GM19467 (cell line): ENCODE measurements at regions not wholly inside any gene's neighbourhood (a gene's known extent, or its start where the extent isn't known, plus 50 kb on each side); places are given as distances from the start of the nearest gene placed in this dataset.
"Not testable (repeated sequence)": the region's sequence is repeated elsewhere in the genome, so short reads cannot be mapped to it uniquely, and the experiment has no call there.

Source experiments
- ATAC-seq: cut with Tn5 transposase; IDR thresholded peaks from one replicate; pipeline ENCODE4 v1.9.1; 2021; ENCODE audit warnings: mild to moderate bottlenecking, moderate library complexity; ENCODE audit not compliant: unreplicated experiment

DNA sequence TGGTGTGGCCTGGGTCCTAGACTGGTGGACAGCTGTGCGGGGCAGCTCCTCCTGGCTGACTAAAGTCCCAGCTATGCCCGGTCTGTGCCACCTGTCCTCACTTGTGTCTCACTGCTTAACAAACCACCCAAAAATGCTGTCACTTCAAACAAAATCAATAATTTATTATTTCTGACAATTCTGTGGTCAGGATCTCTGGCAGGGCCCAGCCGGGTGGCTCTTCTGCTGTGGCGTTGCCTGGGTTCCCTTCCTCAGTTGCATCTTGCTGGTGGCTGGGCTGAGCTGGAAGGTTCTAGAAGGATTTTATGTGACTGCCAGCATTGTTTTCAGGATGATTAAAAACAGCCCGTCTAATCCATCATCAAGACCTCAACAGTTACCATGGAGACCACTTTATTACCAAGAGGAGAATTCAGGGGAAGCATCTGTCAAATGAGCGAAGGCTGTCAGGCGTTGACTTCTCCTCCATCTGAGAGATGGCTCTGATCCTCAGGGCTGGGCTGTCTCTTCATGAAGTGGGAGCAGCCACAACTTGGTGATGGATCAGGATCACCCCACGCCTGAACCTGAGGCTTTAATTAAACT, 280.6 kb upstream of the SFSWAP start:
- ATAC-seq, result no peak

DNA sequence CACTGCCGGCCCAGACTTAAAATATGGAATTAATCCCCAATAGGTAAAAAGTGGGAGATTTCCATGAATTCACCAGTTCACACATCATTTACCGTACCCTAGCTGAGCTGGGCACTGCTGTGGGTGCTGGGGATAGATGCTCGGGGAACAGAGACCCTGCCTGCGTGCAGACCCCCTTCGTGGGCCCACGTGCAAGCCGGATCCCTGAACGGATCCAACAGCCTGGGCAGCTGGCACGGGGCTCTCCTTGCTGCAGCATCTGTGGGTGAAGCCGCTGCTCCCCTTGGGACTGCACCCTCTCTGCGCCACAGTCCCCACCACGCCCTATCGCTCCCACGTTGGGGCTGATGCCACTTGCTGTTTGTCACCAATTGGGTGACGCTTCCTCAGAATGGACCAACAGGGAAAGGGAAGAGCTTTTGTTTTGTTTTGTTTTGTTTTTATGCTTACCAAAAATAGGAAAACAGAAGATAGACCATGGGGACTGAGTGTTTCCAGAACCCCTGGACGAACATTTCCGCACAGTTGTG, 279.7 kb upstream of the SFSWAP start:
- not testable (repeated sequence) for ATAC-seq

DNA sequence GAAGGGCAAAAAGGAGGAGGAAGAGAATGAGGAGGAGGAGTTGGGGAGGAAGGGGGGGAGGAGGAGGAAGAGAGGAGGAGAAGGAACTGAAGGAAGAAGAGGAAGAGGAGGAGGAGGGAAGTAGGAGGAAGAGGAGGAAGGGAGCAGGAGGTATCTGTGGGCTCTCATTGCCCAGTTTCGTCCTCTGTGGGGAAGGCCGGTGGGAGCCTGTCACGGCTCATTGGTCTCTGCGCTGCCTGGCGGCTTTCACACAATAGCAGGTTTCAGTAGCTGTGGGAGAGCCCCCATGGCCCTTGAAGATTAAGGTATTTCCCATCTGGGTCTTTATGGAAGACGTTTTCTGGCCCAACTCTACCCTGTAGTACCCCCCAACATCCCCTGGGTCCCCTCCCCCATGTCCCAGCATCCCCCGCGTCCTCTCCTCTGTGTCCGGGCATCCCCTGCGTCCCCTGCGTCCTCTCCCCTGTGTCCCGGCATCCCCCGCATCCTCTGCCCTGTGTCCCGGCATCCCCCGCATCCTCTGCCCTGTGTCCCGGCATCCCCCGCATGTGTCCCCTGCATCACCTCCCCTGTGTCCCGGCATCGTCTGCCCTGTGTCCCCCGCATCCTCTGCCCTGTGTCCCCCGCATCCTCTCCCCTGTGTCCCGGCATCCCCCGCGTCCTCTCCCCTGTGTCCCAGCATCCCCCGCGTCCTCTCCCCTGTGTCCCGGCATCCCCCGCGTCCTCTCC, 278.2 kb upstream of the SFSWAP start:
- ATAC-seq, result peak; percentile 53

DNA sequence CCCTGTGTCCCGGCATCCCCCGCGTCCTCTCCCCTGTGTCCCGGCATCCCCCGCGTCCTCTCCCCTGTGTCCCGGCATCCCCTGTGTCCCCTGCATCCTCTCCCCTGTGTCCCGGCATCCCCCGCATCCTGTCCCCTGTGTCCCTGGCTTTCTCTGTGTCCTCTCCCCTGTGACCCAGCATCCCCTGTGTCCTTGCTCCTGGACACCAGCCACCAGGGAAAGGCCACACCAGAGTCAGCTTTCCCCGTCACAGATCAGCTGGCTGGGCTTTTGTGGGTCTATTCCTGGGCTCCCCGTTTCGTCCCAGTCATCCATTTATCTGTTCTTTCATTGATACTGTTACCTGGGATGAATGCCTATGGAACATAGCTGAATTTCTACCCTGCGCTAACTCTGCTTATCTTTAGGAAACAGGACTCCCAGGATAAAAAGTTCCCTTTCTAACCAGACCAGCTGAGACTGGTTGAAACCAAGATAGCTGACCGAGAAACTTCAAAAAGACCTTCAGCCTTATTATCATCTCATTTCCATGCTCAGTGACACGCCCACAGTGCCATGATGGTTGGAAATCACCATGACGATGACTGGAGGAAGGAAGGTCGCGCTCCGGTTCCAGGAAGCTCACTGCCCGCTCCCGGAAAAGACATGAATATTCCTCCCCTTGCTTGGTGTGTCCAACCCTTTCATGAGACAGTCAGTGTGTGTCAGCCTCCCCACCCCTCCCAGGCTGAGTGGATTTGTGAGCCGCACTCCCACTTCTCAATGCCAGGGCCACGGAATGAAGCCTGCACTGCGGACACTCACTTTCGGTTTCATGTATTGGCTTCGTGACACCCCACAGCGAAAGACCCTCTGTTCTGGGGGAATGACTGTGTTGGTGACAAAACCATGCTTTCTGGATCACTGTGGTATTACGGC, 276.4 kb upstream of the SFSWAP start:
- ATAC-seq, result no peak

DNA sequence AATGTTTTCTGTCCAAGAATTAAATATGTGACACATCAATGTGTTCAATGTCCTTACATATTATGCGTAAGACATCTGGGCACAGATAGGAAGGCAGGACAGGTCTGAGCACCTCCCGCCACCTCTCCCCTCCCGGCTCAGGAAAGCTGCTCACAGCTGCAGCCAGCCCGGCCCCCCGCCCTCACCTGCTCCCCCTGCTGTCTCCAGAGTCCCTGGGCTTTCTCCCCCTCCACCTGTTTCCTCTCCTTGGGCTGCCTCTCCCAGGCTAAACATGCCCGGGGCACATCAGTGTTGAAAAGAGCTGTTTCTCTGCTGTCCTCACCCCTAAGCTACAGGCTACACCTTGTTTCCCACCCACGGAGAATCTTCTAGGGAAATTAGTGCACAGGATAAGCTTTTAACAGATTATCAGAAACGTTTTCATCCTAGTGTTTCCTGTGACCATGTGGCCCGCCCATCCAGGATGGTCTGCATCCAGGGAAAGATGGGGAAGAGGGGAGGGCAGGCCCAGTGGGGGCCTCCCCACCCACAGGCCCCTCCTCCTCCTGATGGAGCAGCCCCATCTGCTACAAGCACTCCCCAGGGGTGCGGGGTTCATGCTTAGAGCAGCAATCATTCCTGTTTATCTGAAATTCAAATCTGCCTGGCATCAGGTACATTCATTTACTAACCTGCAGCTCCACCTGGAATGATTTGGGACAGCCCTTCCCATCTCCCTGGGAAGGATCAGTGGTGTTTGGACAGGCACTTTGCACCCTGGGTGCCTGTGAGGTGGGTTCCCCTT, 273.8 kb upstream of the SFSWAP start:
- ATAC-seq, result no peak

DNA sequence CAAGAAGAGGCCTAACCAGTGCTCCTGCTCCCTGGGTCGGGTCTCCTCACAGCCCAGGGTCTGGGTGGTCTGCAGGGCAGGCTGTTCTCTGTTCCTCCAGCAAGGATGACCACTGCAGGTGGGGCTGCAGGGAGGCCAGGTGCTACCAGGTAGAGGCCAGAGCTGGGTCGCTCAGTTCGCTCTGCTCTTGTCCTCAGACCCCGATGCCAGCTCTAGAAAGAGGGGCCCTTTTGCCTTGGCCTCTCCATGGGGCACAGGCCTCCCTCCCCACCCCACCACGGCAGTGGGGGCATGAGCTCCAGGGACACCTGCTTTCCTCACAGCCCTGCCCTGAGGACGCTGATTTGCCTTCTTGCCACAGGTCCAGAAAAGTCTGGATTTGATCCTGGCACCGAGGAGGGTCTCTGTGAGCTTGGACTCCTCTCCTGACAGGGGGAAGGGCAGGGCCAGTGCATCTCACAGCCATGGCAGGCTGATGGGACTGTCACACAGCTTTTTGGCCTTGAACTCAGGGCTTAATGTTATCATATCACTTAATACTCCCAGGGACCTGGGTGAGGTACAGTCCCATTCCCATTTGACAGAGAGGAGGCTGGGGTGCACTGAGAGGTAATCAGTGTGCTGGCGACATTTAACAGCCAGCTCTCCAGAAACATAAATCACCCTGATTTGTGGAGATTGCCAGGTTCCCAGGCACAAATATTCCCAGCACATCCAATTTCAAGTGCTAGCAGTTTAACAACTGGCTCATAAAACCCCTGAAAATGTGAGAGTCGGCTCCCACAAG, 273.0 kb upstream of the SFSWAP start:
- no peak for ATAC-seq

DNA sequence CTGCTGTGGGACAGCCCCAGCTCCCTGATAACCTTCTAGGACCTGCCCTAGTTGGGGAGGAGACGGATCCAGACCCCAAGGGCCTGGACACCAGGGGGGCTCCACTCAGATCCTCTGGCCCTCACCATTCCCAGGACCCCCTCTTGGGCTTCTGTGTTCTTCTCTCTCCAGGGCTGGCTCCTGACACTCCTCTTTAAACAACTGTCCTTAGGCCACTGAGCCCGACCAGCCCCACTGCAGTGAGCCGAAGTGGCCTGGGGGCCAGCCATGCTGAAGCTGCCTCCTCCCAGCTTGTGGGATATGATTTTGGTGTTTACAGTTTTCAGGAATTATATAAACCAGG, 272.4 kb upstream of the SFSWAP start:
- not testable (repeated sequence) for ATAC-seq

DNA sequence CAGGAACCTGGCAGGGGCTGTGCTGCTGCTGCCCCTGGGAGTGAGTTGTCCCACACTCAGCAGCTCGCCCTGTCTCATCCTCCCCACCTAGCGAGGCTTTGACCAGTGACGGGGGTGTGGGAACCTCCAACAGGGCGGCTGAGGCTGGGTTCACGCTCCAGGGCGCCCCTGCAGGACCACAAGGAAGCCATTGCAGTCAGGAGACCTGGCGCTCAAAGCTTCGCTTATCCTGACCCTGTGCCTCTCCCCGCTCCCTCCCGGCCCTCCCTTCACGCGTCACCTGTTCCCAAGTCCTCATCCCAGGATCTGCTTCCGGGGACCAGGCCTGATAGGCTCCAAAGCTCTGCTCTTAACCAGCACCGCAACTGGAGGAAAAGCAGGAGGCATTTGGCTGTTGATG, 272.0 kb upstream of the SFSWAP start:
- ATAC-seq, result no peak

DNA sequence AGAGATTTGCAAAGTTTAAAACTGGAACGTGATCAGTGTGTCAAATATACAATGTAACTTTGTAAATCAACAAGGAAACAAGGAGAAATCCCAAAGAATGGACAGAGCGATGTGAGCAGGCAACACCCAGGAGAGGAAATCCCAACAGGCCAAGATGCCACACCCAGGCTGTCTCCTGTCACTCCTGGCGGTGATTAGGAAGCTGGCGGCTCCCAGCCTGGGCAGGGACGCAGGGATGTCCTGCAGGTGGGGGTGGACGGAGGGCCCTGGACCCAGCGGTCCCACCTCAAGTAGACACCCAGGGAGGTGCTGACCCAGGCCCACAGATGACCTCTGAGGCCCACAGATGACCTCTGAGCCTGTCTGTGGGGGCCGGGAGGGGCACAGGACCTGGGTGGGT, 271.1 kb upstream of the SFSWAP start:
- not testable (repeated sequence) for ATAC-seq

DNA sequence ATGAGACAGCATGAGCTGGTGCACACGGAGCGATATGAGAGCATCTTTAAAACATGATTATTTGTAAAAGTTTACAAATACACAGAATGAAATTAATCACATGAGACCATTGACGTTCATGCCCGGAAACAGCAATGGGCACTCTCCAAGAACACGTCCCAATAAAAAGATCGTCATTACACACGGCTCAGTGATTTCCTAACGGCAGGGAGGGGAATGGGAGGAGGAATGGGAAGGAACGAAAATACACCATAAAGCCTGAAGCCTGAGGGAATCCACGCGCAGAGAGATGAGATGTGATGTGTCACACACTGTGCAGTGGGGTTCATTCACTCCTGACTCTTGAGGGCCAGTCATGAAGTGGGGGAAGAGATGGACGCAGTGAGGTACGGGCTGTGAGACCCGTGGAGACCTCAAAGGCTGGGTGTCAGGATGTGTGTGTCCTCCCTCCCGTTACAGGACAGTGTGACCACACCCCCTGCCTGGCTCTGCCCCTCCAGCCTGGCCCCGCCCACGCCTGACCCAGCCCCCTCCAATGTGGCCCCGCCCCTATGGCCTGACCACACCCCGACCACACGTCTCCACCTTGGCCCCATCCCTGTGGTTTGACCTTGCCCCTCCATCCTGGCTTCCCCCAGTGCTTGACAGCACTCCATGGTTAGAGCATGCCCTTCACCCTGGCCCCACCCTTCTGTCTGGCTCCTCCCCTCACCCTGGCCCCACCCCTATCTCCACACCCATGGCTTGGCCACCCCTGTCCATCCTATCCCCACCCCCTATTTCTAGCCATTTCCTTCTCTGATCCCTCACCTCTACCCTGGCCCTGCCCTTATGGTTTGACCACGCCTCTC, 270.5 kb upstream of the SFSWAP start:
- ATAC-seq, result not testable (repeated sequence)

DNA sequence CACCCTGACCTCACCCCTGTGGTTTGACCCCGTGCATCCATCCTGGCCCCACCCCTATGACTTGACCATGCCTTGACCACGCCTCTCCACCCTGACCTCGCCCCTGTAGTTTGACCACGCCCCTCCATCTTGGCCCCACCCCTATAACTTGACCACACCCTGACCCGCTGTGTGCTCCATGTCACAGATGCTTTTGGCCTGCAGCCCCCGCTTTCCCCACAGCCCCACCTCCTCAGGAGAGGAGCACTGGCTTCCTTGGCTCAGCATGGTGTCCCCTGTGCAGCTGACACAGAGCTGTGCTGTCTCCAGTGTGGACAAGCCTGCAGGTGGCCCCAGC, 269.9 kb upstream of the SFSWAP start:
- no peak for ATAC-seq

DNA sequence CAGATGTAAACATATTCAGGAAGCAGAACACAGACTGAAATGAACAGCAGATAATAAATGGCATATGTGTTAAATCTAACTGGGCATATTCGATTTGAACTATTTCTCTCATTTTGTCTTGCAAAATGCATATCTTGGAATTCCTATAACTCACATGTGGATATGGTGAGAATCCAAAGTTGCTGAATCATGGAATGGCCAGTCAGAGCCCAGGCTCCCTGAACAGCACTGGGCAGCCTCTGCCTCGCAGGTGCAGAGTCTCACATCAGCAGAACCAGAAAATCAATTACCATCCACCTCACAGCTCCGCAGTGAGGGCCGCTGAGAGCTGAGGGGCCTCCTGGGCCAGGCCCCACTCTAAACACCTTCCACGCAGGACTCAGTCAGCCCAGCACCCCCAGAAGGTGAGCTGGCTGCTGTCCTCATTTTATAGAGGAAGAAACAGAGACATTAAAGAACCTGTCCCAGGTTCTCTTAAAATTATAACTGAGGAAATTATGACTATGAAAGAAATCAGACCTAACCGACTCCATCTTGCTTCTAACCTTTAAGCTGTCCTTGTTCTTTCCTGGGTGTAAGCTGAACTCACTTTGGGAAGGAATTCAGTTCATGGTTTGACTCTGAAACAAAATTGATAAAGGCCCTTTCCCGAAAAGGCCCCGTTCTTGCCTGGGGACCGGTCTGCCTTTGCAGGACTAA, 269.1 kb upstream of the SFSWAP start:
- no peak for ATAC-seq

DNA sequence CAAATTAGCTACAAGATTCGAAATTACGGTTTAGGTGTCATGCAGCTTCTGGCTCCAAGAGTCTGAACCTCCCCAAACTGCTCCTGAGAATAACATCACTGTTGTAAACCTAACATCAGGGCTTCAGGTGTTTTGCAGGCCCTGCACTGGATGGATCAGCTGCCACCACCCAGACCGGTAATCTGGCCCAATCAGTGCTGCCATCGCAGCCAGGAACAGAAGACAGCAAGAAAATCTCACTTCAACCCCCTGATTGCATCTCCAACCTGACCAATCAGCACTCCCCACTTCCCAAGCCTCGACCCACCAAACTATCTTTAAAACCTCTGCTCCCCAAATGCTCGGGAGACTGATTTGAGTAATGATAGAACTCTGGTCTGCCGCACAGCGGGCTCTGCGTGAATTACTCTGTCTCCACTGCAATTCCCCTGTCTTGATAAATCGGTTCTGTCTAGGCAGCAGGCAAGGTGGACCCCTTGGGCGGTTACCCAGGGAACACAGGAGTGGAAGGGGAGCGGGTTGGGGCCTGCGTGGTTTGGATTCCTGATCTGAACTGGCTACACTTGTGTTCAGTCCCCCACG, 268.5 kb upstream of the SFSWAP start:
- no peak for ATAC-seq

DNA sequence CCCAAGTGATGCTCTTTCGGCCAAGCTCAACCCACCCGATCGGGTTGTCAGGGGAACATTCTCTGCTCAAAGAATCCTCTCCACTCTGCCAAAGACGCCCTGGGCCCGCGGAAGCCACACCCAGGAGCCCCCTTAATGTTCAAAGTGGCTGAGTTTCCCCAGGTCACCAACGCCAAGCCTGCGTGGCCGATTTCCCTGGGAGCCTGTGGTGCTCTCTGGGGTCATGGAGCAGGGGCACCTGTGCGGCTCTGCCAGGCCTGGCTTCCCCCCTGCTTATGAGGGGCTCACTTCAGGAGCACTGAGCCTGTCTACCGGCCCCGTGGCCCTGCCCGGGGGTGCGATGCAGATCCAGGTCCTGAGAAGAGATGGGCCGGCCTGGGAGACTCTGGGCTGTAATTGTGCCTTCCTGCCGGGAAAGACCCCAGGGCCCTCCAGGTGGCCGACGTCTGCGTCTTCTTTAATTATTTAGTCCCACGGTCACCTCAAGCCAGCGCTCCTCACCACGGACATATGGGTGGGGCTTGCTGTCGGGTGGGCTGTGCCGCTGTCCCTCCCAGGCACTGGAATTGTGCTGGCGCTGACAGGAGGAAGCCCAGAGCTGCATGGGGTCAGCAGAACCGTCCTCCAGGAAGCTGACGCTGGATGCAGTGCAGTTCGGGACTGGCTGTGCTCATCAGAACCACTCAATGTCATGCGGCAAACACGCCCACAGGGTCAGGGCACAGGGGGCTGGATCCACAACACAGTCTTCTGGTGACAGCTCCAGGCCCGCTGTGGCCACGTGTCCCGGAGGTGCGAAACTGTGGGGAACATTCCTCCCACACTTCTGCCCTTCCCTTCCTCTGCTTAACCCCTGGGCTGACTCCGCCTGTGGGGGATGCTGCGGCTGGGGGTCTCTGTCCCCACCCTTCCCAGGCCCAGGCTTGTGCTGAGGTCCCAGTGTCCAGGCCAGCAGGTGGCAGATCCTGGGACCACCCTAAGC, 267.6 kb upstream of the SFSWAP start:
- ATAC-seq, result no peak

DNA sequence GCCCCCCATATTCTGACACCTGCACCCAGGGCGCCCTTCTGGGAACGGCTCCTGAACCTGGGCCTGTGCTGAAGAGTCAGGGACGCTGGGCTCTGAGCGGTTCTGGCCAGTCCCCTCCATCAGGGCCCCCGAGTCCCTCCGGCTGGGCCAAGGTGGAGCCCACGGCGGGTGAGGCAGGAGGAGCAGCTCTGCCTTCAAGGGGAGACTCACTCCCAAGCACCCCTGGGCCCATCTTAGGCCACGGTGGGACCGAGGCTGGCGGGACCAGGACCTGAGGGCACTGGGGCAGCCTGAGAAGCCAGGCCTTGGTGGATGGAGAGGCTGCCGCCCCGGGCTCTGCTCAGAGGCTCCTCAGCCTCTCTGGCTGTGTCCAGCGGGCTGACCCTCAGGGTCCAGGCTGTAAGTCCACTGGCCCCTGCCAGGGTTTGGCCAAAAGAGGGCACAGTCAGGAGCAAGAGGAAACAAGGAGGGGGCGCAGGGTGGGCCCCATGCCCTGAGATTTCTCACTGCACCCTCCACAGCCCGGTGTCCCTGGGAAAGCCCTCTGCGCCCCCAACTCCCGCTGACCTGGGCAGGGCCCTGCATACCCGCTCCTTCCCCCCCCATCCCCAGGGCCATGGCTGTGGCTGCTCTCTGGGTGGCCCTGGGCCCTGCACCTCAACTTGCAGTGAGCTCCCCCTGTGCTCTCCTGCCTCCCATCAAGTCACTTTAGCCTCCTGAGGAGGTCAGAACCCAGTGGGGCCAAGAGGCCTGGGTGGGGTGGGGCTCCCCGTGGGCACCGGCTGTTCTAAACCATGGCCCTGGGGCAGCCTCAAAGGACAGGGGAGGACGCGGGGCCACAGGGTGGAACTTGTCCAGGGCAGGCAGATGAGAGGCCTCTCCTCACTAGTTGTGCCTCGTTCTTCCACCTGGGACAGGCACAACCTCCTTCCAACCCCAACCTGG, 266.4 kb upstream of the SFSWAP start:
- ATAC-seq, result no peak

DNA sequence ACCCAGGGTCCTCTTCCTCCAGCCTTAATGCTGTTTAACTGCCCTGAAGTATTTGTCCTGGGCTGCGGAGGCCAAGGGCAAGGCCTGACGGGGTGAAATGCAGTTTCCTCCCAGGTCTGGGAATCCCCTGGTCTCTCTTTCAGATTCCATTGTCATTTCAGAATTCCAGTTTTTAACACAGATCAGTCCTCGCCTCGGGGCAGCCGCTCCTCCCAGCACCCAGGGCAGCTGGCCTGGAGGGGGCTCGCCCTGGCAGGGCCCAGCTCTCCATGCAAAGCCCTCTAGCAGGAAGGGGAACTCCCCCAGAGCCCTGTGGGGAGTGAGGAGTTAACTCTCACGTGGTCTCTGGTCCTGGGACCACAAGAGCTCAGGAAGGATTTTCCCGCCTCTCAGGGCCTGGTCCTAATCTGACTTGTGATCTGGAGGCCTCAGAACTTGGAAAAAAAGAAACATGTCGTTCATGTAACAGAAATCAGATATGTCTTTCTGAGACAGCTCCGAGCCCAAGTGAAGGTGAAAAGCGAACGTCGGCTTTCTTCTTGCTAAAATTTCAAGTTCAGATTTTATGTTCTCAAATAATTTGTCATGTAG, 265.6 kb upstream of the SFSWAP start:
- no peak for ATAC-seq
